Loucy (cell line): ENCODE measurements at regions not wholly inside any gene's neighbourhood (a gene's known extent, or its start where the extent isn't known, plus 50 kb on each side); places are given as distances from the start of the nearest gene placed in this dataset.
"Not testable (repeated sequence)": the region's sequence is repeated elsewhere in the genome, so short reads cannot be mapped to it uniquely, and the experiment has no call there.

Experiments
- EZH2phosphoT487 ChIP-seq: fragments of 200-600 bp; IDR thresholded peaks from 2 replicates; pipeline ENCODE4 v1.6.1; 2018; ENCODE audit warnings: antibody characterized with exemption, mild to moderate bottlenecking, moderate library complexity, borderline replicate concordance
- TF ChIP-seq, protein P1 (sequence below): fragments of 200-600 bp; sonication (generic); conservative IDR thresholded peaks from 2 replicates; pipeline ENCODE4 v1.5.1; 2014; ENCODE audit warnings: mild to moderate bottlenecking, antibody characterized with exemption, low read length

DNA sequence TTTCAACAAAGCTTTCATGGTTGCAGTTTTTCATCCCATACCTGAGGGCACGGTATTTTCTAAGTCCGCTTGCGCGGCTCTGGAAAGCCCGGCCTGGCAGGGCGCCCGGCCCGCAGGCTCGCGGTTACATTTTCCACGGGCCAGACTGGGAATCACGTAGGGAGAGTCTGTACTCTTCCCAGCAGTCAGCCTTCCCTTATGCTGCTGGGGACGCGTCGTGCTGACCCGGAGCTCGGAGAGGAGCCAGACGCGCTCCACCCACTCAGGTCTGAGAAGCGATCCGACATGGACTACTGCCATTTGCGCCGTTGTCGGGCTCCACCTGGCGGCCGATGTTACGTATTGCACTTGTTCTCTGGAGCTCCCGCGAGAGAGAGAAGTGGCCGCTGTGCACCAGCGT is 435.9 kb downstream of the SPATA31A1 start:
- not testable (repeated sequence) for TF ChIP-seq EZH2phosphoT487
- TF ChIP-seq, protein P1, sequence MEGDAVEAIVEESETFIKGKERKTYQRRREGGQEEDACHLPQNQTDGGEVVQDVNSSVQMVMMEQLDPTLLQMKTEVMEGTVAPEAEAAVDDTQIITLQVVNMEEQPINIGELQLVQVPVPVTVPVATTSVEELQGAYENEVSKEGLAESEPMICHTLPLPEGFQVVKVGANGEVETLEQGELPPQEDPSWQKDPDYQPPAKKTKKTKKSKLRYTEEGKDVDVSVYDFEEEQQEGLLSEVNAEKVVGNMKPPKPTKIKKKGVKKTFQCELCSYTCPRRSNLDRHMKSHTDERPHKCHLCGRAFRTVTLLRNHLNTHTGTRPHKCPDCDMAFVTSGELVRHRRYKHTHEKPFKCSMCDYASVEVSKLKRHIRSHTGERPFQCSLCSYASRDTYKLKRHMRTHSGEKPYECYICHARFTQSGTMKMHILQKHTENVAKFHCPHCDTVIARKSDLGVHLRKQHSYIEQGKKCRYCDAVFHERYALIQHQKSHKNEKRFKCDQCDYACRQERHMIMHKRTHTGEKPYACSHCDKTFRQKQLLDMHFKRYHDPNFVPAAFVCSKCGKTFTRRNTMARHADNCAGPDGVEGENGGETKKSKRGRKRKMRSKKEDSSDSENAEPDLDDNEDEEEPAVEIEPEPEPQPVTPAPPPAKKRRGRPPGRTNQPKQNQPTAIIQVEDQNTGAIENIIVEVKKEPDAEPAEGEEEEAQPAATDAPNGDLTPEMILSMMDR: not testable (repeated sequence)
